ENCODE measurements at regions not wholly inside any gene's neighbourhood (a gene's known extent, or its start where the extent isn't known, plus 50 kb on each side); places are given as distances from the start of the nearest gene placed in this dataset.

- TF ChIP-seq YY1 (IDR thresholded peaks at IDR 0.05; ENCODE audit: insufficient read depth, insufficient read length), result no peak
- TF ChIP-seq SUZ12 (IDR thresholded peaks at IDR 0.05; ENCODE audit: extremely low read depth, insufficient read depth, insufficient read length), result no peak
- TF ChIP-seq ZNF274 (IDR thresholded peaks at IDR 0.05; ENCODE audit: low read depth, low read length), result no peak
Measured at GRCh38 chr2:234723400-234723799, 226.5 kb upstream of the ARL4C start.

Measured in NT2/D1 (cell line).